GM19043 (cell line): ENCODE measurements at regions not wholly inside any gene's neighbourhood (a gene's known extent, or its start where the extent isn't known, plus 50 kb on each side); places are given as distances from the start of the nearest gene placed in this dataset.

Source experiments
- ATAC-seq: cut with Tn5 transposase; IDR thresholded peaks from one replicate; pipeline ENCODE4 v1.9.1; 2021; ENCODE audit warnings: low read depth; ENCODE audit not compliant: unreplicated experiment

- no peak for ATAC-seq
These were observed 339.8 kb upstream of the LINC00305 start for GRCh38 chr18:64488698-64489097.

- no peak for ATAC-seq
These were observed 325.9 kb upstream of the LINC00305 start for GRCh38 chr18:64474773-64475172.

GRCh38 chr18:64474255-64474654 lies 325.4 kb upstream of the LINC00305 start:
- no peak for ATAC-seq

- no peak for ATAC-seq
These were observed 300.5 kb upstream of the LINC00305 start for GRCh38 chr18:64449434-64449833.

GRCh38 chr18:64444819-64445218 lies 295.9 kb upstream of the LINC00305 start:
- no peak for ATAC-seq

- no peak for ATAC-seq
These were observed 289.3 kb upstream of the LINC00305 start for GRCh38 chr18:64438178-64438577.

GRCh38 chr18:64436111-64436510 lies 287.2 kb upstream of the LINC00305 start:
- ATAC-seq: no peak

- no peak for ATAC-seq
These were observed 270.3 kb upstream of the LINC00305 start for GRCh38 chr18:64419156-64419555.

GRCh38 chr18:64416990-64417389 lies 268.1 kb upstream of the LINC00305 start:
- ATAC-seq: no peak

GRCh38 chr18:64415218-64415617 lies 266.3 kb upstream of the LINC00305 start:
- ATAC-seq: no peak

GRCh38 chr18:64410685-64411084 lies 261.8 kb upstream of the LINC00305 start:
- no peak for ATAC-seq

- ATAC-seq: no peak
These were observed 260.6 kb upstream of the LINC00305 start for GRCh38 chr18:64409511-64409910.

- no peak for ATAC-seq
These were observed 258.7 kb upstream of the LINC00305 start for GRCh38 chr18:64407606-64408005.

- ATAC-seq: no peak
These were observed 256.3 kb upstream of the LINC00305 start for GRCh38 chr18:64405161-64405560.

- no peak for ATAC-seq
These were observed 255.1 kb upstream of the LINC00305 start for GRCh38 chr18:64403784-64404503.

GRCh38 chr18:64402636-64403035 lies 253.7 kb upstream of the LINC00305 start:
- ATAC-seq: no peak

- no peak for ATAC-seq
These were observed 252.6 kb upstream of the LINC00305 start for GRCh38 chr18:64401268-64402060.

- ATAC-seq: no peak
These were observed 250.7 kb upstream of the LINC00305 start for GRCh38 chr18:64399566-64399965.

GRCh38 chr18:64398320-64398719 lies 249.4 kb upstream of the LINC00305 start:
- ATAC-seq: no peak

- no peak for ATAC-seq
These were observed 243.3 kb upstream of the LINC00305 start for GRCh38 chr18:64392202-64392601.

GRCh38 chr18:64384101-64384500 lies 235.2 kb upstream of the LINC00305 start:
- ATAC-seq: no peak

- peak; percentile 93 for ATAC-seq
These were observed 231.2 kb upstream of the LINC00305 start for GRCh38 chr18:64380117-64380516.
